HG03196 (cell line): ENCODE measurements at regions not wholly inside any gene's neighbourhood (a gene's known extent, or its start where the extent isn't known, plus 50 kb on each side); places are given as distances from the start of the nearest gene placed in this dataset.

ENCODE experiments used
- ATAC-seq: cut with Tn5 transposase; IDR thresholded peaks from one replicate; pipeline ENCODE4 v1.9.1; 2021; ENCODE audit not compliant: unreplicated experiment

DNA sequence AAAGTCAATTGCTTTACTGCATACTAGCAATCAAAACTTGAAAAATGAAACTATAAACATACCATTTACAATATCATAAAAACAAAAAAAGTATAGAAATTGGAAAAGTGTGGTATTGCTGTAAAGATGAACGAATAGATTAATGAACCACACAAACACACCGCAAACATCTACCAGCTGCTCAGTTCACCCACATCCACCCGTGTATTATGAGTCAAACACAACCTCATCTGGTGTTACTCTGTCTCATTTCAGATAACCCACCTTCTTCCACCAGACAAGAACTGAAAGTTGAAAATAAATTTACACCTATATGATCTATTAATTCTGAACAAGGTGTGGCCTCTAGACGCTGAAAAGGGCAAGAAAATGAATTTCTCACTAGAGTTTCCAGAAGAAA lies 53.3 kb downstream of the BLID start:
- ATAC-seq, result no peak

DNA sequence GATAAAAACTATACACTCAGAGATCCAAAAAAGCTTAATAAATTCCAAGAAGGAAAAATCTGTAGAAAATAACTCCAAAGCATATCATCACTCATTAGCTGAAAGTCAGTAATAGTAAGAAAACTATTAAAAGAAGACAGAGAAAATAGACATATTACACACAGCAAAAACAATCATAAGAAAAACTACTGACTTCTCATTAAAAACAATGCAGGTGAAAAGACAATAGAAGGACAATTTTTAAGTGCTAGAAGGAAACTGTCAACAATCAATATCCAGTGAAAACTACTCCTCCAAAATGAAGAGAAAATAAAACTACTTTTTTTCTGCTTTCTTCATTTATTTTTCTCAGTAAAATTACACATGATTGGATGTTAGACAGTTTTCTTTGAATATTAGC lies 56.5 kb downstream of the BLID start:
- ATAC-seq, result no peak

DNA sequence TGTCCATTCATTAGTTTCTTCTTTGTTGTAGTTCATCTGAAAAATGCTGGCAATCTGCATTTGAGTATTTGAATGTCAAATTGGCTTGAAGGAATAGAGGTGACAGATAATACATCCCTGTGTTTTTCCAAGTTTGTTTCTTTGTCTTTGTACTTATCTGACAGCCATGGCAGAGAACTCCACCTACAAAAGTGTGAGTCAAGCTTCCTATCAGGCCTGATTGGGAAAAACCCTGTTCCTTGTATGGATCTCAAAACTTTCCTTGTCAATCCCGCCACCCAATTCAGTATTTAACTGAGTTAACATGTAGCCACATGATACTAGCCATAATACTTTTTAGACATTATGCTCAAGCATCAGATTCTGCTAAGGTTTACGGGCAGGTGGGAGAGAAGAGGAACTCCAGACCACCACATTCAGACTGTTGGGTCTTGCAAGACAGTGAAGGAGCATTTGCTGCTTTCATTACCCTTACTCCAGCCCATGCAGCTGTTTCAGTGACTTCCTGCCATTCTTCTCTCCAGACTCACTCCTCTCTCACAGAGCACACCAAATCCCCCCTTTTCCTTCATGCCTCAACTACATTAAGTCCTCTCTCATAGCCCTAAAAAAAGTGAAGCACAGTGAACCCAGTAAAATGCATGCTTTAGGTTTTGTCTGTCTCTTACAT lies 65.9 kb downstream of the BLID start:
- no peak for ATAC-seq

DNA sequence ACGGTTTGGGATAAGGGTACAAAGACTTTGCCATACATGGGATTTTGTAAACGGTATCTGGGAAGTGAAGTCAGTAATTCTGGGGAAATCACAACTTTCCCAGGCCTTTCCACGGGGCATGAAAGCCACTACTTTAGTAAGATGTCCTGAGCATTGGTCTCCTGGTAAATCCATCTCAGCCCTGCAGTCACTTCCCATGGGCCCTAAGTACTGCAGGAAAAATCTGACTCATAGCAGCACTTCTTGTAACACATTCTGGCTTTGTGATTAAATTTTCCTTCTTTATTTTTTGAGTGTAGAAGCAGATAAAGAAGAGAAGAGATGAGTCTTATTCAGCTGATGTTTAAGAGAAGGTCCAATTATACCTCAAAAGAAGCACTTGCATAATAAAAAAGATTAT lies 67.6 kb downstream of the BLID start:
- ATAC-seq, result no peak

DNA sequence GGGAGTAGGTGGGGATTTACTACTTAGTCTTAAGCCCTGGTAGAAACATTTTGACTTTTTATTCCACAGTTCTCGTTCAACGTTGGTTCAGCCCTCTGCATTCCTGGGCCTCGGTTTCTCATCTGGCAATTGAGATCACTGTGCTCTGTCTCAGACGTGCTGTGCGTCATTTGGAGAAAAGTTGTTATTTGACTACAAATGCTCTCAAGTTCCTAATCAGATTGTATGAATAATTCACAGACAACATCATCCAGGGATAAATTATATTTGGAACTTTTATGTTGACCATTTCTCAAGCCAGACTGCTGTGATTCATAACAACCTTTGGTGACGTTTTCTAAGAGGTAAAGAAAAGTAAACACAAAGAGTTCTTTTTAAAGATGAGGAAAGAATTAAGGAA lies 69.2 kb downstream of the BLID start:
- ATAC-seq, result no peak

DNA sequence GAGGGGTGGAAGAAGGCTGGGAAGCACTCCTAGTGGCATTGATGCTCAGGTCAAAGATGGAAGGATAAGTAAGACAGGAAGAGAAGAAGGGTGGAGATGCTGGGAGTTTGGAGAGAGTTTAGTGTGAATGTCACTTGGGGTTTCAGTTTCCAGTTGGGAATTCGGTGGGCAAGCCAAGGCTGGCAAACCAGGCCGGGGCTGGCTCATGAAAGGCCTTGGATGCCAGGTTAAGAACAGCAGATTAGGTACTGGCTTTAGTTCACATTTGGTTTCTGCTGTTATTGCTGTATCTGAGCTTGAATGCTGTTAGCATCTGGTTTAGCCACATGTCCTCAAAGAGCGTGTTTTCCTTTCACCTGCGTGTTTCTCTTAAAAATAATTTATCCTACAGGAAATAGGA lies 69.6 kb downstream of the BLID start:
- no peak for ATAC-seq

DNA sequence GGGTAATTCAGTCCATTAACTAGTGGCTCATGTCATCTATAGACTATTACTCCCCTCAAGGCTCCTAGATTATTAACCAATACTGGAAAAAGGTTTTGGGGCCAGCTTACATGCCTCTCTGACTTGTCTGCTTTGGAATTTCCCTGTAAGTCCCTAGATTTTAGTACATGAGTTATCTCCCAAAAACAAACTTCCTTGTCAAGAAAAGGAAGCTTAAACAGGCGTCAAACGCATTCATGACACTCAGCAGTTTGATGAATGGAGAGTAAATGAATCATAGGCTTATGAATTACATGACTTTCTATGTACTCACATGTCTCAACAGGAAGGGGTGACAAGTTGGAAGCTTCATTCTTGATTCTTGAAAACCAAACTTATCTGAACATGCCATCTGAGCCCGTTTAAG lies 70.8 kb downstream of the BLID start:
- no peak for ATAC-seq

DNA sequence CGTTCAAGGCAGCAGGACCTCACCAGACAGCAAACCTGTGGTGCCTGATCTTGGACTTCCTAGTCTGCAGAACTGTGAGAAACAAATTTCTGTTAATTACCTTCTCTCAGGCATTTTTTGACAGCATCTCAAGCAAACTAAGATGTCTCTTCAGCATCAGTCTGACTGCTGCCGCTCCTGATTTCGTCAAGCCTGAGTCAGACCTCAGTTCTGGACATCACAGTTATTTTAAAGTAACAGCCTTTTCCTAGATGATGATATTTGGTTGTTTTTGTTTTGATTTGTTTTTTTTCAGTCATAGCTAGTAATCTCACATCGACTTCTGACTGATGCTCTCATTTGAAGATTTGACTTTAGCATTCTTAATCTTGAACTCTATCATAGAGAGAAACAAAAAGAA lies 71.9 kb downstream of the BLID start:
- no peak for ATAC-seq

DNA sequence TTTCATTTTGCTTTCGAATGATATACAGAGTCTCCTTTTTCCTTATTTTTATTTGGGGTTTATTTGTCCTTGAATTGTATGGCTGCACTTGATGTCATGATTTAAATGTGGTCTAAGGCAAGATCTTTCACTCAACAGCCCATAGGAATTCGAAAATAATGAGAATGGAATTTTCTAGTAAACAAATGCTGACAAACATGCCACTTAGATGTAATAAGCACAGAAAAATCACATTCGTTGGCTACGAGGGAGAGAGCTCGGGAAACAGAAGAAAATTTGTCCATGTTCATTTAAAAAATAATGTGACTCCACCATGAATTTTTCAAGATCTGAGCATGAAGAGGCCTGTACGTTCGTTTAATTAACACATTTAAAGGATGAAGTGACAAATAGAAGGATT lies 73.0 kb downstream of the BLID start:
- ATAC-seq, result no peak

DNA sequence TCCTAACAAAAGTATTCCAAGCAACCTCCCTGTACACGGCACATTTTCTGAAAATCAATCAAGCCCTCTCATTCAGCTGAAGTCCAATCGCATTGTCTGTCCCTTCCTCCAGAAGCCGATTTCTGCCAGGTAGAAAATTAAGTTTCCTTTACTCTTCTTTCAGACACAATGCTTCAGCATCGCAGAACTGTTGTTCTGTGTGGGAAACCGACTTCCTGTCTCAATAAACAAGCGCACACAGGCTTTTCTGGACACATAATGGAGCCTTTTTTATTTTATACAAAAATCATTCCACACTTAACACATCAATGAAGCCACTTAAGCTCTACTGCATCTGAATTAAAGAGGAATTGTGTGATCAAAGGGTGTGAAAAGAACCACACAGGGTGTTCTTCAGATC lies 75.6 kb downstream of the BLID start:
- ATAC-seq, result no peak

DNA sequence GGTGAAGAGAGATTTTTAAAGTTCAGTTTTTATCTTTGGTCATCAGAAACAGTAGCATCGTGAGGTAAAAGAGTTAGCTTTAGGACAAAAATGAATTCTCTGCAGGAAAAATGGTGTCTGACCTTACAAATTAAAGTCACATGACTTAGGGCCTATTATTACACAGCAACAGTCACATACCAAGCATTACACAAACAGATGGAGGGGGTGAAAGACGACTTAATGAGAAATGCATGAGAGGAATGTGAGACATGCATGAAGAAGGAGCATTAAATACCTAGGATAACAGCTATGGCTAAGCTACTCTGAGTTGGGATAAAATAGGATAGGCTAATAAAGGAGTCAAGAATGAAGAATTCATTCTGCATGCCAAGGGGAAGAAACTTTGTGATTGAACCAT lies 77.5 kb downstream of the BLID start:
- ATAC-seq, result no peak

DNA sequence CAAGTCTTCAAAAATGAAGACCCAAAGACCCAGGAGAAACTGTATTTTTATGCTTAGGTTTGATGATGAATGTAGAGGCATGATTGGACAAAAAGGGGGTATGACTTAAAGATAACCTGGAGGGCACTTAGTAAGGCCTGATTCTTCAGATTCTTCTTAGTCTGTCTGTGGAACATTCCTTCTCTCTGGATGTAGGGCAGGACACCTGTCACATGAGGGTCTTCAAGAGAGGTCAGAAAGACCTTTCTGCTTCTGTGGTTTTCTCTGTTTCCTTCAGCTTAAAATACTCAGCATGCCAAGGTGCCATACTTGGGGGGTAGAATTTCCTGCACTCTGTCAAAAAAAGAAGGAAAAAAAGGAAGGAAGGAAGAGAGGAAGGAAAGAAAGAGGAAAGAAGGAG lies 78.1 kb downstream of the BLID start:
- no peak for ATAC-seq

DNA sequence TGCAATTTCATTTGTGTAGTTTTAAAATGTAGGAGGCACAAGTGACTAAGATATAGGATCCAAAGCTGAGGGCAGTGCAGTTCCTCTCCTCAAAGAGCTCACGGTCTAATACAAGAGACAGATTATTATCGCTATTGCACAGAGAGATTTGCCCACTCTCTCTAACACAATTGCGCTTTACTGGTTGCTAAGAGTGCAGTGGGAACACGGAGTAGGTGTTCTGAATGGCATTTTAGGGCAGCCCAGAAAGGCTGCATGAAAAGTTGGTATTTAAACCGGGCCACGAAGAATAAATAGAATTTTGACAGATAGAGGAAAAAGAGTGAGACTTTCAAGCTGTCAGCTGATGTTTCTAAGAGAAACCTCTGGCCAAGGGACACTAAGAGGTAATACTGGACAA lies 79.5 kb downstream of the BLID start:
- no peak for ATAC-seq

DNA sequence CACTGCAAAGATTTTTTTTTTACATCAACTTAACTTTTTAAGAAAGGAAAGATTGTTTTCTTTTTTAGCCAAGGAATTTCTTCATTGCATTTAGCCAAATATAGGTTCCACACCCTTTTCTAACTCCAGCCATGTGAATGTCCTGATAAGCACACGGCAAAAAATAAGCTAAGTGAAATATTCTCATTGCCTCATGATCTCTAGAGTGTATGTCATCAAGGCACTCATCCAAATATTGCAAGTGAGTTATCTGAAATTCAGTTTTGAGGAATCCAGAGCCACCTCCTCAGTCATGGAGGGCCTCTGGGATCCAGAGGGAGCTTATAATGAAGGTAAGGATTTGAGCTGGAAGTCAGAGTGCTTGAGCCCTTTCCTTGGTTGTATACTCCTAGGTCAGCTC lies 80.0 kb downstream of the BLID start:
- ATAC-seq, result no peak

DNA sequence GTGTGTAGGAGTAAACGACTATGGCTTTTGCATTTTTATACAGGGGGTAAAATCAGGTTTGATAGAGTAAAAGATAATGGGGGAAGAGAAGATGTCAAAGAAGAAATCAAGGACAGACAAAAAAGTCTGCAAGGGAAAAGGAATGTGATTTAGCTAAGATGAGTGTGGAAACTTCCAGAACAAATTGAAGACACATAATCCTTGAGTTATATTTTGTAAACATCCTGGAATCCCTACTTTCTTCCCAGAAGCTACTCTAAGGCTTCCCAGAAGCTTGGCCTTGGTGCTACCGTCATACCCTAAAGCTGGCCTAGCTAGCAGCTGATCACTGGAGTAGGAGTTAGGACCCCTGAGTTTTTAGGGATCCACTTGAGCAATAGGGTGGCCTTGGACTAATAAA lies 82.4 kb downstream of the BLID start:
- ATAC-seq, result no peak

DNA sequence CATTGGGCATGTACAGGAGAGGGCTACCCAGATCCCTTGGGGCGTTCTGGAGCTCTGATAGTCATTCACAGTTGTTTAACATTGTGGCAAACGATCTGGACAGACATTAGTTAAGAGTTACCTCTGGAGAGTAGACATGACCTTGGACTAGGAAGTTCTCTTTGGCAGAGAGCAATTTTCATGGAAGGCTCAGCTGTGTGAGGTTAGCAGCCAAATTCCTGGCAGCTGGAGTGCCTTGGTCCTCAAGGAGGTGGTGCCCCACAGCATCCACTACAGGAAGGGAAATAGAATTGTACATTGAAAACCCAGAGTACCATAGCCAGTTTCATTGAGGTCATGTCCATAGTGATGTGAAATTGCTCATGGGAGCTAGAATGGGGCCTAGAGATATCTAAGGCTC lies 82.8 kb downstream of the BLID start:
- ATAC-seq, result no peak

DNA sequence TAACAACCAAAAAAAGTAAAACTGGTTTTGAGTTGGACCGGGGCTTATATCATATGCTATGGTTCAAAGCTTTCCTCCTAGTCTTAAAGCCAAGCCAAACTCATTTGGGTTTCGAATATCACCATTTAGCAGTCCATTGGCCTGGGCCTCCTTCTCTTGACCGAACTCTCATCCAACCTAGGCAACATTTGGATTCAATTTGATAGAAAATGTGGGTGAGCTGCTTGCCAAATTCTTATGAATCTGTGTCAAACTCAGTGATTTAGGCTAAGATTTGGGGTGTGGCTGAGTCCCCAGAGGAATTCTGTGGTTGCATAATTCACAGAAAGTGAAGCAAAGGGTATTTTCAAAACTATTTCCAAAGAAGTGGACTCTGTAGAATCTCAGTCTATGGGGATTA lies 83.7 kb downstream of the BLID start:
- no peak for ATAC-seq

DNA sequence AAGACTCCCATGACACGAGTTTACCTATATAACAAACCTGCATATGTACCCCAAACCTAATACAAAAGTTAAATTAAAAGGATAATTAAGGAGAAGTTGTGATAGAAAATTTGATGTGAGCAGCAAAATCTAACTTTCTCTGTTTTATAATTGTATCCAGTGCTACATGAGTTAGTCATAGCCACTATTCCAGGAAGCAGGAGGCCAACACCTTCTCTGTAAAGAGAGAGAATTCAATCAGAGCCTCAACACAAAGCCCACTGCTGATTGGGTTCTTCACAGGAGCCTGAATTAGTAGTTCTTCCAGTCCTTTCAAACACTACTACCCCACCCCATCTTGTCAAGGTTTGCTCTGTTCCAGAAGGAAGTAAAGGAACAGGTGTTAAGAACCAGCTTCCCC lies 84.2 kb downstream of the BLID start:
- ATAC-seq, result no peak

DNA sequence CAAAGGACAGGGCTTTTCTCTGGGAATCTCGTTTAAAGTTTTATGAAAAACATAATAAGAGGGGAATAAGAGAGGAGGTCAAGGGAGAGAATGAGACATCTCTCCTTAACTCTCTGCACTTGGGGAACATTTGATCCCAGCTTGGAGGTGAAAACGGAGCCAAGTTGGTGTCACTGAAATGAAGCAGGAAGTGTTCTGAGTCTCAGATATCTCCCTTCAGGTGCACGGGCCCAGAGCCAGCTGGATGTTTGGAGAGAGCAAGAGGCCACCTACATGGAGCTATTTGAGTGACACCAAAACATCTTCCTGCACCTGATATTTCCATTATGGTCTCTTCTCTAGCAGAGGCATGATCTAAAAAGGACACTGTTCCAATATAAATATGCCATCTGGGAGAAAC lies 85.7 kb downstream of the BLID start:
- ATAC-seq, result no peak

DNA sequence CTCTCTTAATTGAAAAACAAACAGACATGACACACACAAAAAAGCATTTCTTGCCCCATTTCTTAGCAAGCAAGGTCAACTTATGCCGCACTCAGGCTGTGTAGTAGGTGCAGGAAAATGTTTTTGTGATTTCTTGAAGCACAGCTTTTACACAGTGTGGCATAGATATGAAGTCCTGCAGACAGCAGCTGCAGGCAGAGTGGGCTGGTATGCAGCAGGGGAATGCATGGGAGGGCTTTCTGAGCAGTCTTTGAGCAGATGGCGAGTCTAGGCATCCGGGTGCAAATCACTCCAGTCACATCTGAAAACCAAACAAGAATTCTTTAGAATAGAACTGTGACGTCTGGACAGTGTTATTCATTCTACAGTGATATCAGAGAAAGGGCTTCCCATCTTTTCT lies 87.5 kb downstream of the BLID start:
- ATAC-seq, result no peak

DNA sequence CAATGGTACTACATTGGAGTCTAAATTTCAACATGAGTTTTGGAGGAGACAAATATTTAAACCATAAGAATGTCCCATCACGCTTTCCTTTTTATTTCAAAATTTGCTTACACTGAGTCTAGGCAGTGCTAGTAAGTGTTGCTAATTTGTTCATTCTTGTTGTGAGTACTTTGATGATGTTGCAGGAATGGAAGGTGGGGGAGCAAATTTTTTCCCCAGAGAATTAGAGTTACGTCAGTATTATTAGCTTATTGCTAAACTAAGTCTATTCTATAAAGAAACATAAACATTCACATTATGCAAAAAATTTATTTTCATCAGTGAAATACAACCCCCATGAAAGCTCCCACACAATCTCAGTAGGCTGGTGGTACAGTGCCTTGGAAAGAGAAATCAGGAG lies 88.0 kb downstream of the BLID start:
- no peak for ATAC-seq

DNA sequence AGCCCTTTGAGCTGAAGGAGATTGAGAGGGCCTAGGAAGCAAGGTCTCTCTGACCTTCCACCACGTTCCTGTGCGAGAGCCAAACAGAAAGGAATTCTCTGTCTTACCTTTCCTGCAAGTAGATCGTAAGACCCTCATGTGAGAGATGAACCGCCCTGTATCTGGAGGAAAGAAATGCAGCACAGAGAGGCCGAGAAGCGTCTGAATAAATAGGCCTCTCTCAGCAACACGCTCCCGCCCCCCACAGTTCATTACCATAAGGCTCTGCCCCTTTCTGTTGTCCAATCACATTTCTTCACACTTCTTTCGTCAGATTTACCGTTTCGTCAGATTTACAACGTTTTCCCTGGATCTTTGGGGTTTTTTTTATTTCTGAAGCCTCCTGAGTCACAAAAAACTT lies 90.3 kb downstream of the BLID start:
- ATAC-seq, result no peak

DNA sequence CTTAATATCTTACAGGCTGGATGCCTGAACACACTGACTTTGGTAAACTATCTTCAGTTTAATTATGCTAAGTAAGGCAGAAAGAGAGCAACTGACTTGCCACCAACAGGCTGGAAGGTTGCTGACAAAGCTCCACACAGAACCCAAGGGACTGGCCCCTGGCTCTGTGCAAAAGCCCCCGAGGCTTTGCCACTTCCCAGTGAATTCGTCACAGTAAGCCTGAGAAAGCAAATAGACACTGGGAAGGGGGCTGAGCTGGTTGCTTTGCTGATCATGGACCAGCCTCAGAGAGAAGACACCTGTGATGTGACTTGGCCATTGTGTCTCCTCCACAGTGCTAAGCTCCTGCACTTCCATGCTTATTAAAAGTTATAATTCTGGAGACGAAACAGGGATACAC lies 91.7 kb downstream of the BLID start:
- ATAC-seq, result no peak
